NCI-H2196 (cell line): ENCODE measurements at regions not wholly inside any gene's neighbourhood (a gene's known extent, or its start where the extent isn't known, plus 50 kb on each side); places are given as distances from the start of the nearest gene placed in this dataset.

Experiments
- DNase-seq: peaks from one replicate; lab custom pipeline; 2025; ENCODE audit not compliant: unreplicated experiment; lab: John Stamatoyannopoulos, UW

DNA sequence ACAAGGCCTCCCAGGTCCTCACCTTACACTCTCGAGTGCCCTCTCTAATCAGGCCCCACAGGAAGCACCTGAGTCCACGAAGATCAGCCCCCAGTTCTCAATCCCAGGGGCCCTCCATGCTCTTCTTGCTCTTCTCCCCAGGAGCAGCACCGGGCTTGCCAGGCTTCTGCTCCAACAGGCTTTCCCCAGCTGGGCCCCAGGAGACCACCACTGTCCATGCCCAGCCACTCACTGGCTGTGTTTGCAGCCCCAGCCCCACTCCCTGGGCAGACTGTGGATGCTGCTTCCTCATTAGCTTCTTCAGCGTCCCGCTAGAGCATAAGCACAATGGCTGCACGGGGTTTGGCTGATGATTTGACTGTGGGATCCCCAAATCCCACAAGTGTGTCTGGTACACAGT lies 781.9 kb downstream of the GALR1 start:
- no peak for DNase-seq

DNA sequence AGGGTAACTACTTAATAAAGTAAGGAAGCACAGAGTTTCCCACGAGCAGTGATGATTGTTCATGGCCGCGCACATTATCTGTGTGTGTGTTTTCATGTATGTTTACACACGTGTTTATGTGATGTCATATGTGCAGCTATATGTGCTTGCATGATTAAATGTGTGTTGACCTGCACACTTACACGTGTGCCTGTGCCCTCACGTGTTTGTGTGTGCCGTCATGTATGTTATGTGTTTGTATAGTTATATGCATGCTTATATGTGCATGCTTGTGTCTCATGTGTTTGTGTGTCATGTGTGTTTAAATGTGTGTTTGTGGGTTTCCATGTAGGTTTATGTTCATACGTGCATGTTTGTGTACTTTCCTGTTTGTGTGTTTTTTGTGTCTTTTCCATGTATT lies 782.3 kb downstream of the GALR1 start:
- DNase-seq = no peak

DNA sequence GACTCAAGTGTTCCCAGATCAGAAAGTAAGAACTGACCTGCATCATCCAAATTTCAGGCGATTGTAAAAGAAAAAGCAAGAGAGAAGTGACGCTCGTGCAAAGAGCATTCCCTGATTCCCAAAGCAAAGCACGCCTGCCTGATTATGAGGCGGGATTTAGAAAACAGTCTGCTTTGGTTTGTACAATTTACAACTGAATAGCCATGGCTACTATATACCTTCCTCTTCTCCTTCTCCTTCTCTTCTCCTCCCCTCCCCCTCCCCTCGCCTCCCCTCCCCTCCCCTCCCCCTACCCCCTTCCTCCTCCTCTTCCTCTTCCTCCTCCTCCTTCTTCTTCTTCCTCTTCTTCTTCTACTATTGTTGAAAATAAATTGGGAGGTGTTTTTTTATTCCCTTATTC lies 782.9 kb downstream of the GALR1 start:
- DNase-seq = no peak

DNA sequence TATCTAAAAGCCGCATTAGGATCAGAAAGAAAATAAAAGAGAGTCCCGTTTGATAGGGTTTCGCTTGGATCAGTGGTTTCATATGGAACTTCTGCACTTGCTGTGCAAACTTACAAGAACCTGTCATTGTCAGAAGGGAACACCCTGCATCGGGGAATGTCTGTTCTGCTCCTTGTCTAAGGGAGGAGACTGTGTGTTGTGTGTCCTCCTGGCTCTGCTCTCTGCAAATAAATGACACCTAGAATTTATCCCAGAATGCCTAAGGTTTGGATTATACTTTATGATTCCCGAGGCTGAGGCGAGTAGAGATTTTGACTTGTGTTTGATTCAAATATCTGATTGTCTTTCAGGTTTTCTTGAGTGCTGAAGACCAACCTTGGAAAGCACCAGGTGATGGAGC lies 785.1 kb downstream of the GALR1 start:
- no peak for DNase-seq

DNA sequence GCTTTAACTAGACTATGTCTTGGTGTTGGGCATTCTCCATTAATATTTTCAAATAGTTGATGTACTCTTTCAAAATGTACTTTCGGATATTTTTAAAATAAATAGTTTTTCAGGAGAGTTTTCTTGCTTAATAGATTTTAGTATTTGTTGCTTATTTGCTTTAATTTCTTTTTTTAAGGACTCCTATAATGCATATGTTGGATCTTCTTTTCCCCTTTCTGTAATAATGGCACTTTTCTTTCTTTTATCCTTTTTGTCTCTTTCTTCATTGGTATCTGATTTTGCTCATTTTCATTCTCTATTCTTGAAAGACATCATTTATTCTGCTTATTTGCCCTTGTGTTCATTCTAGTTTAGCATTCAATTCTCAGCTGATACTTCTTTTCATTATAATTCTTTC lies 791.6 kb downstream of the GALR1 start:
- DNase-seq = no peak

DNA sequence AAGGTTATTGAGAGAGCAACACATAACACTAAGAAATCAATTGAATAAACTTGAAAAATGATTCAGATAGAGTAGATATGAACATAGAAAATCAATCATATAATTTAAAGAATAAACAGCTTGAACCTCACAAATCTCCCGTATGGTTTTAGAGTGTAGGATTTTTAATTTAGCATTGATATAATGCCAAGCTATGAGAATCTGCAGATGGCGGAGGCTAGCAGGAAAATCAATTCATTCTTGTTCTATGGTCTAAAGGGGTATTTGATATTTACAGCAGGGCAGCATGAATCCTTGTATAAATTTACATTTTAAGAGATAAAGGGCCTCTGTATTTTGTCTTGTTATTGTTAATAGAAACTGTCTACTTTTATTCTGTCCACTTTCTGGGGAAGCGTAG lies 797.0 kb downstream of the GALR1 start:
- DNase-seq = no peak

DNA sequence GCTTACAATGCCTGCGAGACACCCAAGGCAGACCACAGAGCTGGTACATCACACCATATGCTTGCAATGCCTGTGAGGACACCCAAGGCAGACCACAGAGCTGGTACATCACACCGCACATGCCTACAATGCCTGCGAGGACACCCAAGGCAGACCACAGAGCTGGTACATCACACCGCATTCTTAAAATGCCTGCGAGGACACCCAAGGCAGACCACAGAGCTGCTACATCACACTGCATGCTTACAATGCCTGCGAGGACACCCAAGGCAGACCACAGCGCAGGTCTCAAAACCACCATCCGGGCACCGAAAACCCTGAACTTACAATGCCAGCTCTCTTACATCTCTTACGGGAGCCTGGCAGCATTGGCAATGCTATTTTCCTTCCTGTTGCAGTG lies 799.6 kb downstream of the GALR1 start:
- DNase-seq = no peak

DNA sequence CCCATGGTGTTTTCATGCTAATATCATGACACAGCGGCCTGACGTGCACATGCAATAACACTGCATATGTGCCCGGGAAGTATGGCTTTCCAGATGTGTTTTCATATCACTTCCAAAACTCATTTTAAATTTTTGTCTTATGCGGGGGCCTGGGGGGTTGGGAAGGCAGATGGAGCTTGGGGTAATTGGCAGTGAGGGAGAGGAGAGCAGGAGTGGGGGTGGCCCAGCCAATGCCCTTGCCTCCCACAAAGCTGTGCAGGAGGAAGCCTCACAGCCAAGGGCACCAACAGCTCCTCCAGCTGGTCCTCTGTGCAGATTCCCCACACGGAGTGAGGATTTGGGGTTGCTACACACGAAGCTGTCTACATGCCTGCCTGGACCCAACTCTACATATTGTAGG lies 805.2 kb downstream of the GALR1 start:
- no peak for DNase-seq

DNA sequence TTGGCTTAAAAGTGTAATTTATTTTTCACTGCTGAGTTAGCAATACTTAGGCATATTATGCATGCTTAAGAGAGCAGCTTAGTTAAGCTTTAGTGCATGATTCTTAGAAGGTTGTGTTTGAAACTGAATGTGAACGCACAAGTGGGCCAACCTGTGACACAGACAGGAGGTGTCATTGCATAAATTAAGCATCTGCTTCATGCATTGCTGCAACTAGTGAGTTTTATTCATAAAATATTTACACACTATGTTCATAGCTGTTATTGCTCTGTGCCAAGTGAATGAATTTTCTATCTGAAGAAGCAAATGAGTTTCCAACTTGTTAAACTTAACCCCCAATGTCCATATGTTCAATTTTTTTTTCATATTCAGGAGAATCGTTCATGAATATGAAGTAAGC lies 806.4 kb downstream of the GALR1 start:
- DNase-seq = no peak

DNA sequence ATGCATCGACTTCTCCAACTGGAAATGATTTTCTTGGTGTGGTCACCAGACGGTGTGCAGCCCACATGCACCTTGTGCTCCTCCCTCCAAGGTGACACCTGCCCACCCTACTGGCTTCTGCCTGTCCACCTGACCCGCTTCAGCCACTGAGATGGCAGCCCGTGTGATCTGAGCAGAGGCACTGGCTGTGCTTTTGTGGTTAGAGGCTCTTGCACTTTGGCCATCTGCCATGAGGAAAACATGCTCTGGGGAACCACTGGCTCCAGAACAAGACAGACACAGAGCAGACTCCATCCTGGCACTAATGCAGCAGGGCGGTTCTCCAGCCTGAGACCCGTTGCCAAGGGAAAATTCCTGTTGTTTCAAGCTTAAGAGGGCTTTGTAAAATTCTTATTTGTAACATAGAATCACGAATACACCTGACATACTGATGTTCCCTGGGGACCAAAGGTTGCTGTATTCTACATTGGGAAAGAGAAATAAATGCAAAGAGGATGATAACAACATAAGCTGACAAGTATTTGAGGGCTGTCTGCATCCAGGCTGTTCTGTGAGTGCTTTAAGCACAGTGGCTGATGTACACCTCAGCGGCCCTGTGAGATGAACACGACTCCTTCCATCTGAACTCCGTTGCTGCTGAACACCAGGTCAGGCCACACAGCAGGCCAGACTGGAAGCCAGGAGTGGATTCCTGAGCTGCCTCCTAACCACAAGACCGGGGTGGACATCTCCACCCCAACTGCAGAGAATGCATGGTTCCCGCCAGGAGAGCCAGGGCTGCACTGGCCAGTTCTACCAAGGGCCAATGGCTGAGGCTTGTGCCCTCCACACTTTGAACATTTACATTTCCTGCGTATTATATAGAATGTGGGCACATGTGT lies 820.4 kb downstream of the GALR1 start:
- DNase-seq = peak; percentile 50

DNA sequence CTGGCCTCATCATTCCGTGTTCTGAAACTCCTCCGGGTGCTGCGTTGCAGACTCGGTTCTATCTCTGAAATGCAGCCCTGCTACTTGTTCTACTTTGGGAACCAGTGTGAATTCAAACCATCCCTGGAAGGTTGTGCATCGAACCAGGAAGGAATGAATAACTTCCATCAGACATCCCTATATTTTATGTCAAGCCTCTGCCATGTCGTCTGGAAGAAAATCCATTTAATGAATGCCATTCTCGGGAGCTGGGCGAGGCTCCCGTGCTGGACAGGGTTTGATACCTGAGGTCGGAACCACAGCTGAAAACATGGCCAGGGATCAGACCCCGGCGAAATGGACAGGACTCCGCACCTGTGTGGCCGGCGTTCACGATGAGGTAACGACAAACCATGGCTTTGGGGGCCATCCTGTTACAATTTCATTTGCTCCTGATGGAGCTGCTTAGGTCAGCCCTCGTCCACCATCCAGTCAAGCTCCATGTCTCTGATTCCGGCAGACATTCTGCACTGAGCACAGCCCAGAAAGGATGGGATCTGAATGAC lies 821.6 kb downstream of the GALR1 start:
- DNase-seq = no peak

DNA sequence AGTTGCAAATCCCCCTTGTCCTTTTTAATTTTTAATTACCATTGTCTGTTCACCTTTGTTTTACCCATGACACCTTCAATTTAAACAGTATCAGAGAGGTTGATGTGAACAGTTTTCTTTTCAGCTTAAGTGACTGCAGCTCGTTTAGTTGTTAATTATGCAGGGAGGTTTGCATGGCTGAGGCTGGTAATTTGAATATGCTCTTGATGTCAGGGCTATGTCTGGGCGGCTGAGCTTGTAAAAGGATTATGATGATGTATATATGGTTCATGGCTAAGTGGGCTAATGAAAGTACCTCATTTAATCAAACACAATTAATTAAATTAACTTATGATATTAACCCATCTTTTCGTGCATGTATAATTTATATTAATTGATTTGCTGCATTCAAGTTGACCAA lies 822.1 kb downstream of the GALR1 start:
- DNase-seq = no peak

DNA sequence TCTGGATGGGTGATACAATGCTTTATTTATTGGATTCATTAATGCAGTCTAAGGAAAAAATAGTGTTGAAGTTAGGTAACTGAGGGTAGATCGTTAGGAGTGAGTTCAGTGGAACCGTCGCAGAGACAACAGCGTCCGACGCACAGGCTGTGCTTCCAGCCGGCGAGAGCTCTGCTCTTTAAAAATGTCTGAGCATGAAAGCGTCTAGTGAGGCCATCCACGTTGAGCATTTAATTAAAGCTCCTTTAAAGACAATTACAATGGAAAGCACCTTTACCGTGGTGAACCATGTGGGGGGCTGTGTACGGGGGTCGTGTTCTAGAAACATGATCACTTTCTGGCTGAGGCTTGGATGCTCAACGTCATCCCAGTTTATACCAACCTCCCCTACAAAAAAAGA lies 822.7 kb downstream of the GALR1 start:
- DNase-seq = no peak

DNA sequence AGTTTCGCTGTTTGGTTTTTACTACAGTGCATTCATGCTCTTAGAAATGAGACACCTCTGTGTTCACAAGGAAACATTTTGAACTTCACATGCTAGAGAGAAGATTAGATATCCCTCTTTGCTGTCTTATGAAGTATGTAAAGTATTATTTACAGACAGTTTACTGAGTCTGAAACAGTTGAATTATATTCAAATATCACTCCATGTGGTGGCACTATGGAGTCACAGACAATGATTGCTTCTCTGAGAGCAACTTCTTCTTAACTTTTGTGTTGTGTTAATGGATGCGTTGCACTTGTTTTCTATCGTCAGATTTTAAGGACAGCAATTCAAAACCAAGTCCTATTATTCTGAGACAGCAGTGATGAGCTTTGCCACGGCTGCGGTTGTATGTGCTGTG lies 823.6 kb downstream of the GALR1 start:
- peak; percentile 4 for DNase-seq

DNA sequence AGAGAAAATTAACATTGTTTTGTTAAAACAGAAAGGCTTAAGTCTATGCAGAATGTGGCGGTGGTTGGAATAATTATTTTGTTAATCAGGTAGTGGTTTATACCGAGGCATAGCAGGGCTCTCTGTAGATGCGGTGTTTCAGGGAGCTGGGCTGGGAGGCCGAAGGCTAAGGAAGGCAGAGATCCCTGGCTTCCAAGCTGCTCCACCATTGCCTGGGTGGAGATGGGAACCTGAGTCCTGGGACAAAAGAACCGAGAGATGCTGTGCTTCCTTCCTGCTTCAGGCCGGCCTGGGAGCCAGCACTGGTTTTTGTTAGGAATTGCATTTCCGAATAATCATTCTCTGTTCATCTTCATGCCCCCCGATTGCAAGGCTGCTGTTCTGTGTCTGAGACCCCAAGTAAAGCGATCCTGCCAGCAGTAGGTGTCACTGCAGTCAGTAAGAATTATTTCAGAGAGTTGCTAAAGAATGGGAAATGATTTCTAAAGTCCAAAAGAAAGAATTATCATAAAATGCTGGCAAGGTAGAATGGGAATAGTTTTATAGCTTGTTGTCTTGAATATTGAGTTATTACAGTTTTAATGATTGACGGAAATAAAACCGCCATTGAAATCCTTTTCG lies 824.9 kb downstream of the GALR1 start:
- no peak for DNase-seq

DNA sequence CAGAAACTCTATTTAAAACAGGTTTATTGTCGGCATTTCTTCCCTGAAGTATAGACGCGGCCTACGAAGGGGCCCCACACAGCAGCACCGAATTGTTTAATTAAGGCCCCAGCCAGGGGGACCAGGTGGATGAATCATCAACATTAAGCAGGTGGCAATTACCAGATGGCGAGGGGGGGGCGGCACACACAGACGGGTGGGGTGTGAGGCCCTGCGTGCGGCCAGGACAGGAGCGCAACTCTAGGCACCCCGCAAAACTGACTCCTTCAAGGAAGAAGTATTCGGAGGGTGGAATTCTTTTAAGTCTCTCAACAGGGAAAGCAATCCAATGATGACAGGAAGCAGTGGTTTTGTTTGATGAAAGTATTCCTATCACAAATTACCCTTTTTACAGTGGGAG lies 830.4 kb downstream of the GALR1 start:
- DNase-seq = no peak

DNA sequence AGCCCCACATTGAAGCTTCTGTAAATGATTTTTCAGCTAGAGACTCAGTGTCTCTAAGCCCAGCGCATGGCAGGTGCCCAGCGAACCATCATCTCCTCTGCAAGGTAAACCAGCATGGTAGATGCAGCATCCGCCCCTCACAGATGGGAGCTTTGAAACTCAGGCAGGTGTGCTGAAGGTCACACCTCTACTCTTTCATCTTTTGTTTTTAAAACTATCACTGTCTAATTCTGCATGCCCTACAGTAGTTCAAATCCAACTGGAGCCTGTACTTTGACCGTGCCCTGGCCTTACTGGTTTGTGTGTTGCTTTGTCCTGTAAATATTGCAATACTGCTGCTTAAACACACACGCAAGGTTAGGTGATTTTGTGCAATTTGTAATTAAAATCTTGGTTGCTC lies 831.1 kb downstream of the GALR1 start:
- no peak for DNase-seq

DNA sequence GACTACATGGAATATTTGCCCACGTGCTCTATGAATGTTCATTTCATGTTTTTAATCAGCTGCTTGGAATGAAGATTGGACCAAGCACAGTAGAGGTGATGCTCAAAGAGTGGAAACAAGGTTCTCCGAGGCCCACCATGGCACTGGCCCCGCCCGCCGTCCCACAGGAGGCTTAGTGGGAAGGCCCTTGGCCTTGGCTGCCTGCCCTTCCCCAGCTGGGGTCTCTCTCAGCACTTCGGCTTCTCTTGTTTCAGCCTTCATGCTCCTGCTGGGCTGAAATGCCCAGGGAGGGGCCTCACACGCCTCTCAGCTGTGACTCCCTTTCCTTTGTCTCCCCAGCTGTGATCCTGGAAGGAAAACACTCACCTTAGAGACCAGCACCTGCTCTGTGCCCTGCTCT lies 833.2 kb downstream of the GALR1 start:
- DNase-seq = no peak

DNA sequence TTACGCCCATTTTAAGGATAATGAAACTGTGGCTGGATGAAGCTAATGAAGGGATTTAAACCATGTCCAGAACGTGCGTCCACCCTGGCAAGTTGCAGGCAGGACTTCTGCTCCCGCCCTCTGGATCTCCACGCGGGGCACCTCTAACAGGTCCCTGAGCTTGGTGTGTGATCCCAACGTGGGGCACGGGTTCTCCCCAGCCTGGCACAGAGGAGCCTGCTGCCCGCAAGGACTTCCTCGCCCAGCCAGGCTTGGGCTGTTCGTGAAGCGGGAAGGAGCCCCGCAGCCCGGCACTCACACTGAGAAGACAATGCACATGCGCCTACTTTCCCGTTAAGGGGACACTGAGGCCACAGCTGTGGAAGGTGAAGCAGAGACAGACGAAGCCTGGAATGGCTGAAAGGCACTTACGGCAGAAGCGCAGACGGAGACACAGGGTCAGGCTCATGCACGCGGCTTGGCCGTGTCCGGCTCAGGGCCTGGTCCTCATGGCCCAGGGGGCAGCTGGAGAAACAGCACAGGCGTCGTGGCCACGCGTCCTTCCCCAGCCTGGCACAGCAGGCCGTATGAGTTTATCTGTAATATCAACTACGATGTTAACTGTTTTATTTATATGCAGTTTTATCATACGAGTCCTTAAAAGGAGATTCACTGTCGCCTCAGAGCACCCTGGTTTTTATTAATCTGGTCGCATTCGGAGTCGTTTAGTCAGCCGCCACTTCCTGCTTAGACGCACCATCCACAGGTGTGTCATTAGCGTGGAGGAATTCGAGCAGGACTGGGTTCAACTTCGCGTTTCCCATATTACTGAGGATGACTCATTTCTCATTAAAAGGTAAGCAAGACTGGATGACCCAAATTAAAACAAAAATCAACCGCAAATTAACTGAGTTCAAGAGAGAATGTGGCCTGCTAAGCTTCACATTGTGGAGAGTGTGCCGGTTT lies 835.9 kb downstream of the GALR1 start:
- DNase-seq = no peak

DNA sequence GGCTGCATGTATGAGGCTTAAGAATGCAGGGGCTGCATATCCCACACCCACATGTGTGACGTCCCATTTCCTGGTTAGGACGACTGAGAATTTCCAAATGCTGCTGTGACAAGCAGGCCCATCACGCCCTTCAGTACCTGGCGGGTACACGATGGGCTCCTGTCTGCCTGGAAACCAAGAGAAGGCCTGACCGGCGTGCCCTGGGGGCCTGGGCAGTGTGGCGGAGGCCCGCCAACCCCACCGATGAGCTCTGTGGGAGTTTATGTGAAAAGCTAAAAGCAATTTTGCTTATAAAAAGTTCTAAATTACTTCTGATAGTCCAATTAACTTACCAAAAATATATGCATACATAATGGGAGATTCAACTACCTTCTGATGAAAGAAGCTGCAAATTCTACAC lies 837.3 kb downstream of the GALR1 start:
- DNase-seq = no peak

DNA sequence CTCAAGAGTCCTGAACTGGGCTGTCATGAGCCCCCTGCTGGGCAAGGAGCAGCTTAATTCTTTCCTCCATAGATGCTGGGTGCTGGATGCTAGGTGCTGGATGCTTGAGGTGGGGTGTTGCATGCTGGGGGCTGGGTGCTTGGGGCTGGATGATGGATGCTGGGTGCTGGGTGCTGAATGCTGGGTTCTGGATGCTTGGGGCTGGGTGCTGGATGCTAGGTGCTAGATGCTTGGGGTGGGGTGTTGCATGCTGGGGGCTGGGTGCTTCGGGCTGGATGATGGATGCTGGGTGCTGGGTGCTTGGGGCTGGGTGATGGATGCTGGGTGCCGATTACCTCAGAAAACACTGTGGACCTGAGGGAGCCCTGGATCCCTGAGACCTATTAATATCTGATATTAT lies 837.7 kb downstream of the GALR1 start:
- DNase-seq = no peak
